ENCODE measurements at regions not wholly inside any gene's neighbourhood (a gene's known extent, or its start where the extent isn't known, plus 50 kb on each side); places are given as distances from the start of the nearest gene placed in this dataset.

GRCh38 chr12:76137606-76138005, 53.1 kb upstream of the NAP1L1 start:
- no peak for TF ChIP-seq CTCF (IDR thresholded peaks at IDR 0.05; ENCODE audit: partially characterized antibody, unreplicated experiment)
- Mint-ChIP-seq H3K9me3 (ENCODE audit: unreplicated experiment) (no peaks in the 10 kb centered on the region), H3K4me3 (ENCODE audit: unreplicated experiment) (no peak overlapping the region), H3K27ac (ENCODE audit: unreplicated experiment) (no peak overlapping the region), H3K36me3 (ENCODE audit: unreplicated experiment) (no peaks in the 10 kb centered on the region), H3K4me1 (ENCODE audit: low read depth, unreplicated experiment) (no peaks in the 10 kb centered on the region), H3K27me3 (ENCODE audit: unreplicated experiment) (no peaks in the 10 kb centered on the region)
- no peak for DNase-seq

- Mint-ChIP-seq H3K27me3 (ENCODE audit: unreplicated experiment) (no peaks in the 10 kb centered on the region), H3K4me1 (ENCODE audit: low read depth, unreplicated experiment) (no peaks in the 10 kb centered on the region), H3K9me3 (ENCODE audit: unreplicated experiment) (no peaks in the 10 kb centered on the region), H3K36me3 (ENCODE audit: unreplicated experiment) (no peaks in the 10 kb centered on the region), H3K4me3 (ENCODE audit: unreplicated experiment) (no peak overlapping the region), H3K27ac (ENCODE audit: unreplicated experiment) (no peak overlapping the region)
- TF ChIP-seq CTCF (IDR thresholded peaks at IDR 0.05; ENCODE audit: partially characterized antibody, unreplicated experiment) = no peak
- DNase-seq = no peak
Observed at GRCh38 chr12:76135456-76135855, 51.0 kb upstream of the NAP1L1 start.
